T47D (cell line): ENCODE measurements at regions not wholly inside any gene's neighbourhood (a gene's known extent, or its start where the extent isn't known, plus 50 kb on each side); places are given as distances from the start of the nearest gene placed in this dataset.

Experiments
- DNase-seq, 2 experiments: peaks; one replicate each; pipeline versions ENCODE4 v3.0.0 to v3.0.0-alpha.2; 2011 to 2012; ENCODE audit warnings: low read depth in 1 of 2, low spot score in 1 of 2
- JUND ChIP-seq: IDR thresholded peaks from 2 replicates; pipeline ENCODE4 v1.6.1; 2012; ENCODE audit warnings: low read depth
- in situ Hi-C: cut with HindIII; loops from 2 replicates; pipeline ENCODE4 v1.10.0; 2016; ENCODE audit warnings: low sequenced_read_pairs, low pct_unique_long_range_greater_than_20kb

DNA sequence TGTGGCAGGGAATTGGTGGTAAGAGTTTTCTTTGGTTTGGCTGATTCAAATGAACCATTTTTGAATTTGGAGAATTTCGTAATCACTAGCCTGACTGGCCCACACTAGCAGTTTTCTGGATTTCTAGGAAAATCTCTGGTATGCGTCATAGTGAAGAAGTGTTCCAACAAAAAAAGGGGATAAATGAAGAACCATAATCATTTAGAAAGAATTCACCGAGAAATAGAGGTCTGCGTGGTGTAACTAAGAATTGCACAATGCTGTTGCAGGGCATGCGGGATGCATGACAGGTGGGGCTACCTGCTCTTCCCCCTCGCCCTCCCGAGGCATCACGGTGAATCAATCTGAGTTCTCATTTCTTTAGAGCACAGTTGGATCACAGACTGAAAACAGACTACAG lies 232.3 kb upstream of the PAPPA start:
- TF ChIP-seq JUND: no peak
- in situ Hi-C loops: no loop called here
- DNase-seq: no peak

DNA sequence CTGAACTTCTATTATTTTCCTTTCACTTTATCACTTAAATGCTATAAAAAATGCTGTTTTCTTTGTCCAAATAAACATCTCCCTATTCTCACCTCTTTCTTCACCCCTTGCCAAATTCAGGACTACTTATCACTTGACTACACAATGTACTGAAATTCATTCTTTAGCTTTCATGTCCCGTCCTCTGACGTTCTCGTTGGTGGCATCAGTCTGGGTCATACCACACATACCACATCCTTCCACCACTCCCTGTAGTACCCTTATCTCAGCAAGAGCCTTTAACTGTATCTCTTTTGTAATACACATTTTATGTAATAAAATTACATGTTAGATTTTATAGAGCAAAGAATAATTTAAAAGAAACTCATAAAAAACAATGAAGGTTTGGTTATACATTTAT lies 231.1 kb upstream of the PAPPA start:
- no peak for TF ChIP-seq JUND
- no peak for DNase-seq
- in situ Hi-C loops: no loop called here

DNA sequence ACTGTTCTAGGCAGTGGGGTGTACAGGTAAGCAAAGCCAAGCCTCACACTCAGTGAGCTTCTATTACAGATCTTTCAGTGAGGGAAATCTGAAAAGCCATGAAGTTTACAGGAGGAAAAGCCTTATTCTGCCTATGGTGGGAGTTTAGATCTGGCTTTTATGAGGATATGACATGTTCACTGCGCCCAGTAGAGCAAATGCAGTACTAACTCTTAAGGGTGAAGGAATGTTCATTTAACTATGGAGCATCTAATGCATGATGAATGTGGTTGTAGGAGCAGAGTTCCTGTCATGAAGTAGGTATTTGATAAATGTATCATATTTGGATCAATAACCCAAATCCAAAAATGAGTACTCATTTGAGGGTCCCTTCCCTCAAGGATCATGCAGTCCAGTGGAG lies 230.2 kb upstream of the PAPPA start:
- in situ Hi-C loops: no loop called here
- DNase-seq: no peak
- no peak for TF ChIP-seq JUND

DNA sequence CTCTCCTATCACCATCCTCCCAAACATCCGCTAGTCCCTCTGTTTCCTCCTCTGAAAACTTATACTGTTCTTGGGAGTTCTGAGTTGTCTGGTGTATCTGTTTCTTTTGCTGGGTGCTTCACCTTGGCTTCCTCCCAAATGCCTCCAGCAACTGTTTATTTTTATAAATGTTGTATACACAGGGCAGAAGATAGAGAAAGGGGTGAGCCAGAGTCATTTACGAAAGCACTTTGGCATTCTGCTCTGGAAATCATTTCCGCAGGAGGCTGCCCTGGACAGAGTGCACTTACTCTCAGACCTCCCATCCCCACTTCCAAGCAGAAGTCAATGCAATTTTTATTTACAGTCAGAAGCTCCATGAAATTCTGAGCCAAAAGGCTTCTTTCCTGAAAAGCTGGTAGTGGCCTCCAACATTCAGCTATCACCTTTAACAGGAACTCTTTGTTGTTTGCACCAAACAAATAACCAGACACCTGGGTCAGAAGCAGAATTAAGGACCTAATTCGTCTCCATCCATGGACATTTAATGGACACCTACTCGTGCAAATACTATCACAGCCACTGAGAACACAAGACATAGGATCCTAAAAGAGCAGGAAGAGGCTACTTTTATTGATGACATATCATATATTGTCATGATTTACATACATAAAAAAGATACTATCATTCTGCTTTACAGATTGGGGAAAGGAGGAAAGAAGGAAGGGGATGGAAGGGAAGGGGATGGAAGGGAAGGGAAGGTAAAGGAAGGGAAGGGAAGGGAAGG lies 229.5 kb upstream of the PAPPA start:
- in situ Hi-C loops: no loop called here
- DNase-seq: no peak
- no peak for TF ChIP-seq JUND

DNA sequence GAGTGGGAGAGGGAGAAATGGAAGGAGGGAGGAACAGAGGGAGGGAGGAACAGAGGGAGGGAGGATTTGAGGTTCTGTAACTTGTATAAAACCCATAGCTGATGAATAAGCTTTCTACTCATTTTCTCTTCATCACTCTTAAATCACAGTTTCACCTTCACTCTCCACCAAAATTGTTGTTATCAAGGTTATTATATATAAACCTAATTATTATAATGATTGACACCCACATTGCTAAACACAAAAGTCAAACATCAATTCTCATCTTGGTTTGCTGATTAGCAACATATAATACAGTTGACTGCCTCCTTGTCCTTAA lies 229.0 kb upstream of the PAPPA start:
- DNase-seq: no peak
- in situ Hi-C loops: no loop called here
- TF ChIP-seq JUND: no peak

DNA sequence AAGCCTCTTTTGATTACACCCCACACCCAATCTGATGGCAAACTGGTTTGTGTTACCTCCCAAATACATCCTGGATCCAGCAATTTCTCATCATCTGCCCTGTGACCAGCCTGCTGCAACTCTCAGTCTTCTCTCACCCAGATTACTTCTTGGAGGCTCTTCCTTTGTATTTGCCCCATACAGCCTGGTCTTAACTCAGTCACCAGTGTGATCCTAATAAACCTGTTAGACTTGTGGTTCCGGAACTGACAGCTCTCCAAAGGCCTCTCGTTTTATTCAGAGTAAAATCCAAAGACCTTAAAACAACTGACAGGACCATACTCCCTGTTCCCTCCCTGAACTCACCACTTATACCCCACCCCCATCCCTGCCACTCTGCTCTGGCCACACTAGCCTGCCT lies 228.2 kb upstream of the PAPPA start:
- in situ Hi-C loops: no loop called here
- DNase-seq: peak in 1 of 2 experiments; percentile 60
- no peak for TF ChIP-seq JUND

DNA sequence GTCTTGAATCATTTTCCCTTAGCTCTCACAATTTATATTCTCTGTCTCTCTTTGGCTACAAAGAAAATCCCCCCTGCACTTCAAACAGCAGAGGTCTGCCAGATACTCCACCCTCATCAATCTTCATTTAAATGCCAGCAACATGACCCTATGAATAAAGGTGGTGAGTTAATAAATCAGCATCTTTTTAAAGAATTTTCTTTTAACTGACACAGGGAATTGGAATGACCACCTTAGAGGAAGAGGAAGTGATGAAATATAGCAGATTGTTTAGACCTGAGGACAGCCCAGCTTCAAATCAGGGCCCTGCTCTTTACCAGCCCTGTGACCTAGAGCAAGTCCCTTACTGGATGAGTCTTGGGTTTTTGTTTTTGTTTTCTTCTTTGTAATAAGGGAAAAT lies 223.1 kb upstream of the PAPPA start:
- DNase-seq: no peak
- no peak for TF ChIP-seq JUND
- in situ Hi-C loops: no loop called here

DNA sequence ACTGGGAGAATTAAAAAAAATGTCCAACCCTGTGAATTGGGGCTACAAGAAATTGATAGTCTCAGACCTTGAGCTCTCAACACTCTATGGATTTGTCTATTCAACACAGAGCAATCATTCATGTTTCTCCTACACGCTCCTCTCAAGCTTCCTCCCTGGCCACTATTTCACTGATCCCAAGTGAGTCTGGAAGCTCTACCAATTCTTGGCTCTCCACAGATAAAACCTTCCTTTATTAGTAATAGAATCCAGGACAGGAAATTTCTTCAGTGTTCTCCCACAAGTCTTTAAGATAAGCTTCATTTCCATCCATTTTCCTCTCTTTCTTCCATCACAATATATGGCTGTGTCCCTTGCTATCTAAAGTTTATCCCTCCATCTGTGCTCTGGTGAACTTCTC lies 215.1 kb upstream of the PAPPA start:
- in situ Hi-C loops: no loop called here
- no peak for DNase-seq
- no peak for TF ChIP-seq JUND

DNA sequence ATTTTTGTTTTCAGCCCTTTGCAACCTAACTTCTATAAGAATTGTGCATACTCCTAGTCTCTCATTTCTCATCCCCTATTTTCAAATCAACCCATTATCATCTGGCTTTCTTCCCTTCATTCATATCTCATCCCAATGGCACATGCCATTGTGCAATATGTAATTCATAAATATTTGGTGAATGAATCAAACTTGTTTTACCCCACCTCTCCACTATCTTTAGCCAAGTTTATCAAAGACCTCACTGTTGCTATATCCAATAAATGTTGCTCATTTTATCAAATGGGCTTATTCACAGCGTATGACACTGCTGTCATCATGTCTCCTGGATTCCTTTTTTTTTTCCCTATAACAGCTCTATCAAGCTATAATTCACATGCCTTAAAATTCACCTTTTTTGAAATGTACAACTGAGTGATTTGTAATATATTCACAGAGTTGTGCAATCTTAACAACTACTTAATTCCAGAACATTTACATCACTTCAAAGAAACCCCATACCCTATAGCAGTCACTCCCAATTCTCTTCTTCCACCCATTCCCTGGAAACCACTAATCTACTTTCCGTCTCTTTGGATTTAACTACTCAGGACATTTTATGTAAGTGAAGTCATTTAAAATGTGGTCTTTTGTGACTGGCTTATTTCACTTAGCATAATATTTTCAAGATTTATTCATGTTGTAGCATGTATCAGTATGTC lies 214.4 kb upstream of the PAPPA start:
- no peak for TF ChIP-seq JUND
- in situ Hi-C loops: no loop called here
- no peak for DNase-seq

DNA sequence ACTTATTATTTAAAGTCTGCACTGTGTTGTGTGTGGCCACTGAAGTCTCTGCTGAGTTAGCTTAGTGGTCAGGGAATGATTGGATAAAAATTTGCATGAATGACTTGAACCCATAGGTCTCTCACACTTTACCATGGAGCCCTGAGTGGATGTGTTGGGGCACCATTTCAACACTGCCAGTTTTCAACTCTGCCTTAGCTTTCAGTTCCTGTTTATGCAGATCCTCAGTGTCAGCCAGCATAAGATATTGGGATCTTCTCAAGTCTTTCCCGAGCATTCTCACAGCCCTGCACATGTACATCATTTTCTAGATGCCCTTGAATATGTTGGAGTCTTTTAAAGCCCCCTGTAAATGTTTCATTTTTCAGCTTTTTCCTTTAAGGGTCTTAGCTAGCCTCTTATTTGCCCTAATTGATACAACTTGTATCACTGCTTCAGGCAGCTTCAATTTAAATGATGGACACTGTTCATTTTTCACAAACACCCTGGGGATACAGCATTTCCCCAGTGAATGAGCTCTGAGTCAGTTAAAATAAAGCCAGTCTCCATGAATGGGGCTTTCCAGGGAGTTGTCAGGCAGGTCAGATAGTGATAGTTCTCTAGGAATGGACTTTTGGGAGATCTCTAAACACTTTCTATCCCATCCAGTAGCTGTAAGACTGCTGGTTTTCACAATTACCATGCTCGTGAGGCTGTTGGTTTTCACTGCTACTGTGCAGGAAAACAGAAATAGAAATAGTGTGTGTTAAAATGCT lies 211.9 kb upstream of the PAPPA start:
- no peak for DNase-seq

DNA sequence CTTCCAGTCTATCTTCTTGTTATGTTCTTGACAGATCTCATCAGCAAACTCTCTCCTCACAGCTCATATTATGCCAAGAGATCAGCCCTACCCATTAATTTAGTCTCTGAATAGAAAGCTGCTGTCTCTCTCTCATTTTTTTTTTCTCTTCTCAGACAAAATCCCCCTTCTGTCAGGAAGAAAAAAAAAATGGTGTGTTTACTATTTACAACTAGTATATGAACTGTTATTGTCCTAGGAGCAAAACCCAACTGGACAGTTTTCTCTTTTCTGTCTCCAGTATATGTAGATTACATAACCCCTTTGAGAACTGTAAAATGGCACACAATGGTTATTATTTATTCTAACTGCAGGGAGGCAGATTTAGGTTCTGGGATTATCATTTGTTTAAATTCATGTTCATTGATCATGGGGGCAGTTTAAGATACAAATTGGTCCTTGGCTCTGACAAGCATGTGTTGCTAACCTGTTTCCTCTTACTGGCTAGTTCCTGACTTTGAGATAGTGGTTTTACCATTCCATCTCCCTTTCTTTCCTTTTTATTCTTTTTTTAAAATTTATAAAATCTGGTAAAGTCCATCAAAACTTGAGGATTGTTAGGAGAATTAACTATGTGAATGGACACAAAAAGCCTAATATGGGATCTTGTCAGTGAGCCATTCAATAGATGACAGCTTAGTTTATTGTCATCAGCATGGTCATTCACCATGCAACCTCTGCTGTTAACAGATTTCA lies 210.0 kb upstream of the PAPPA start:
- DNase-seq: no peak
- TF ChIP-seq JUND: no peak
- in situ Hi-C loops: no loop called here

More for the DNA sequence above, 211.9 kb upstream of the PAPPA start:
- in situ Hi-C loops: no loop called here
- no peak for TF ChIP-seq JUND

DNA sequence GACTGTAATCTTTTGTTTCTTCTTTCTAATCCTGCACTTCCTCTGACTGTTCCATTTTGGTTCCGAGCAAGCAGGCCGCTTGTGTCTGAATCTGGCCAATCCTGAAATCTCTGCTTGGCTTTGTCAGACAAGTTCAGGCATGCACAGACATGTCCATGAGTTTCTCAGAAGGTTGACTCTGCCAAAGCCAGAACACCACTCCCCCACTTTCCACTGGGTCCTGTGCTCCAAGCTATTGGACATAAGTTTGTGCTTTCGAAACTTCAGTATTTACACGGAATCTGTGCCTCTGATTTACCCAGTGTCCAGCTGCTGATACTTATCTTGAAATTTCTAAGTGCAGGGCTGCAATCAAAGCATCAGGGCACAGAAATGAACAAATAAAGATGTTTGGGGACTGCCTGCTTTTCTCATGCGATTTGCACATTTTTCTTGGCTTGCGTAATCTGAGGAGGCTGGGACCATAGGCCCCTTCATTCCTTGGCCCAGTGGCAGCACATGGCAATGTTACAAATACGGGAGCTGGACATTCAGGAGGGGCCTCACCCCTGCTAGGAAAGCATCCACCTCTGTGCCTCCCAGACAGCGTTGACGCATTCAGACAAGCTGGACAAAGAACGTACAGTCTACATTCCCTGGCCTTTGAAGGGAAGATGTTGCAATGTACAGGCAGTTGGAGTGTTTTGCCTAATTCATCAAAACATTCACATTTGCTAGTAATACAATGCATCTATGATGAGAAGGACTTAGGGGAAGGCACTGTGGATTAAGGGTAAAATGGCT lies 209.2 kb upstream of the PAPPA start:
- no peak for TF ChIP-seq JUND
- in situ Hi-C loops: no loop called here
- peak; percentile 12 to 90 for DNase-seq
